CD4-positive, alpha-beta memory T cell (primary cell): ENCODE measurements at regions not wholly inside any gene's neighbourhood (a gene's known extent, or its start where the extent isn't known, plus 50 kb on each side); places are given as distances from the start of the nearest gene placed in this dataset.
"Not testable (repeated sequence)": the region's sequence is repeated elsewhere in the genome, so short reads cannot be mapped to it uniquely, and the experiment has no call there.

ENCODE experiments used
- CTCF ChIA-PET: fragments of 350-600 bp; sonication (Branson Sonifier 250); formaldehyde crosslinking; loops from one replicate; lab custom pipeline; 2021; ENCODE audit warnings: inconsistent platforms; ENCODE audit not compliant: partially characterized antibody; lab: Charles Lee
- POLR2A ChIA-PET: fragments of 350-600 bp; sonication (Branson Sonifier 250); formaldehyde crosslinking; loops from one replicate; lab custom pipeline; 2021; ENCODE audit not compliant: partially characterized antibody; lab: Charles Lee
- DNase-seq, 5 donors: peaks; one replicate each; pipeline versions ENCODE4 v3.0.0 to v3.0.0-alpha.2; 2020 to 2022; ENCODE audit warnings: mixed read lengths in 1 of 5
- H3K27ac ChIP-seq: one replicate; pipeline ENCODE4 v1.7.0; 2013; ENCODE audit warnings: low read depth, low read length
- H3K27me3 ChIP-seq: 2 replicates; pipeline ENCODE4 v1.7.0; 2013; ENCODE audit warnings: mild to moderate bottlenecking, low read length, moderate library complexity; ENCODE audit not compliant: insufficient read depth
- H3K36me3 ChIP-seq: 2 replicates; pipeline ENCODE4 v1.7.0; 2013; ENCODE audit warnings: mild to moderate bottlenecking, low read length, moderate library complexity; ENCODE audit not compliant: insufficient read depth
- H3K4me1 ChIP-seq: 2 replicates; pipeline ENCODE4 v1.7.0; 2013; ENCODE audit warnings: mild to moderate bottlenecking, low read length, moderate library complexity; ENCODE audit not compliant: insufficient read depth
- H3K4me3 ChIP-seq, 2 donors: one replicate each; pipeline ENCODE4 v1.7.0; 2013; ENCODE audit warnings: low read length in 2 of 2, mild to moderate bottlenecking in 1 of 2
- H3K9me3 ChIP-seq, 2 donors: one replicate each; pipeline ENCODE4 v1.7.0; 2013; ENCODE audit warnings: low read length in 2 of 2, control low read depth in 1 of 2; ENCODE audit not compliant: control insufficient read depth in 1 of 2
- H3K27ac Mint-ChIP-seq, 7 donors: one replicate each; pipeline ENCODE4 v1.8.0; 2020 to 2021; ENCODE audit warnings: mixed read lengths in 7 of 7, mild to moderate bottlenecking in 6 of 7, inconsistent platforms in 3 of 7, moderate library complexity in 3 of 7
- H3K27me3 Mint-ChIP-seq, 2 donors: one replicate each; pipeline ENCODE4 v1.8.0; 2020 to 2021; ENCODE audit warnings: mixed read lengths in 2 of 2
- H3K36me3 Mint-ChIP-seq, 2 donors: one replicate each; pipeline ENCODE4 v1.8.0; 2020 to 2021; ENCODE audit warnings: mixed read lengths in 2 of 2, inconsistent platforms in 1 of 2, mild to moderate bottlenecking in 1 of 2
- H3K4me1 Mint-ChIP-seq, 4 donors: one replicate each; pipeline ENCODE4 v1.8.0; 2020 to 2021; ENCODE audit warnings: mixed read lengths in 4 of 4, mild to moderate bottlenecking in 1 of 4
- H3K4me3 Mint-ChIP-seq, 8 donors: one replicate each; pipeline ENCODE4 v1.8.0; 2020 to 2021; ENCODE audit warnings: mixed read lengths in 8 of 8, mild to moderate bottlenecking in 7 of 8, moderate library complexity in 6 of 8, inconsistent platforms in 3 of 8
- H3K9me3 Mint-ChIP-seq, 8 donors: one replicate each; pipeline ENCODE4 v1.8.0; 2020 to 2021; ENCODE audit warnings: mixed read lengths in 8 of 8, mild to moderate bottlenecking in 5 of 8, inconsistent platforms in 3 of 8, moderate library complexity in 1 of 8
- intact Hi-C: fragments of 100-400 bp; cut with micrococcal nuclease; formaldehyde crosslinking; loops from one replicate; pipeline ENCODE4 v1.15.1; 2023

DNA sequence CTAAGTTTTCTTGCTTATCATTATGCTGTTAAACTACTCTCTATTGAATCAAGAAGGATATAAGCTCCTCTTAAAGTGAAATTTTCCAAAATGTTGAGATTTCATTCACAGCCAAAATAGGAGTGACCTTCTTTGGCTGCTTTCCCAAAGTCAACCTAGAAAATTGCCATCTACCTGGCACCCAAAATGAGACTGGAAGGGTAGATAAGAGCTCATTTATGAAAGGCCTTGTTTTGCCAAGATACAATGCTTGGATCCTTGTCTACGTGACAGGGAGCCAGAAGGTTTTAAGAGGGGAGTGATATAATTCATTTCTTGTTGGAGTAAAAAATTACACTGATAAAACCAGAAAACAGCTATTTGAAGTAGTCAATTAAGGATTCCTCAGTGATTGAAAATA is 287.1 kb downstream of the IZUMO3 start:
- CTCF ChIA-PET: no interaction called here
- H3K36me3 Mint-ChIP-seq: no peaks in the 10 kb centered on the region

DNA sequence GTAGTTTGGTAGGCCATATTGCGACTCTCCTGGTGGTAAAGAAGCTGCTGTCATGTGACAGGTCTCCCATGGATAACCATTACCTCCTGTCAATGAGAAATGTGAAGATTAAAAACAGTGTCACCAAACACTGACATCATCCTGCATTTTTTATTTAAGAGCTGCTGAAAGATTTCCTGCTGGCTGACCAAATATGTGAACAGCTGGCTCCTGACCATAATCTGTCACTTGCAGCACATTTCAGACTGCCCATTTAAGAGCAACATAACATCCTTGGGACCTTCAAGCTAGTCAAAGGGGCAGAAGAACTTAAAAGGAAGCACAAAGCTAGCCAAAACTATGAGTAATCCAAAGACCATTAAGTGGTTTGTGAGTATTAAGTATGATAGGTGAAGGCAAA is 288.0 kb downstream of the IZUMO3 start:
- POLR2A ChIA-PET: no interaction called here
- DNase-seq: no peak
- Histone ChIP-seq H3K4me1 (no peaks in the 10 kb centered on the region), H3K36me3 (no peaks in the 10 kb centered on the region), H3K27me3 (no peaks in the 10 kb centered on the region), H3K27ac (no peak overlapping the region), H3K9me3 (no peaks in the 10 kb centered on the region), H3K4me3 (no peak overlapping the region)
- Mint-ChIP-seq H3K4me1 (no peaks in the 10 kb centered on the region), H3K4me3 (no peak overlapping the region), H3K27ac (no peak overlapping the region), H3K27me3 (no peaks in the 10 kb centered on the region), H3K9me3 (peaks cover 0 to 23% (median 14%) of the 10 kb centered on the region in 8 donors), H3K36me3 (no peaks in the 10 kb centered on the region)
- CTCF ChIA-PET: no interaction called here
- intact Hi-C loops: no loop called here

More for the DNA sequence above, 287.1 kb downstream of the IZUMO3 start:
- no peaks in the 10 kb centered on the region for H3K27me3 ChIP-seq
- no peak overlapping the region for H3K27ac ChIP-seq
- intact Hi-C loops: no loop called here
- POLR2A ChIA-PET: no interaction called here
- Mint-ChIP-seq H3K4me1 (no peaks in the 10 kb centered on the region), H3K4me3 (no peak overlapping the region), H3K9me3 (peaks cover 0 to 18% (median 11%) of the 10 kb centered on the region in 8 donors), H3K27ac (no peak overlapping the region), H3K27me3 (no peaks in the 10 kb centered on the region)
- H3K4me1 ChIP-seq: no peaks in the 10 kb centered on the region
- no peak overlapping the region for H3K4me3 ChIP-seq
- no peaks in the 10 kb centered on the region for H3K9me3 ChIP-seq
- H3K36me3 ChIP-seq: no peaks in the 10 kb centered on the region
- no peak for DNase-seq

GRCh38 chr9:24245988-24246387 is 299.7 kb downstream of the IZUMO3 start:
- DNase-seq: no peak
- ChIA-PET CTCF (no interaction called here), POLR2A (no interaction called here)
- Mint-ChIP-seq H3K4me3 (no peak overlapping the region), H3K4me1 (no peaks in the 10 kb centered on the region), H3K36me3 (no peaks in the 10 kb centered on the region), H3K27me3 (no peaks in the 10 kb centered on the region), H3K9me3 (peaks cover 2 to 38% (median 20%) of the 10 kb centered on the region in 8 donors), H3K27ac (no peak overlapping the region)
- no peaks in the 10 kb centered on the region for H3K27me3 ChIP-seq
- intact Hi-C loops: no loop called here
- no peak overlapping the region for H3K27ac ChIP-seq
- H3K4me1 ChIP-seq: no peaks in the 10 kb centered on the region
- H3K9me3 ChIP-seq: no peaks in the 10 kb centered on the region
- no peak overlapping the region for H3K4me3 ChIP-seq
- H3K36me3 ChIP-seq: no peaks in the 10 kb centered on the region

DNA sequence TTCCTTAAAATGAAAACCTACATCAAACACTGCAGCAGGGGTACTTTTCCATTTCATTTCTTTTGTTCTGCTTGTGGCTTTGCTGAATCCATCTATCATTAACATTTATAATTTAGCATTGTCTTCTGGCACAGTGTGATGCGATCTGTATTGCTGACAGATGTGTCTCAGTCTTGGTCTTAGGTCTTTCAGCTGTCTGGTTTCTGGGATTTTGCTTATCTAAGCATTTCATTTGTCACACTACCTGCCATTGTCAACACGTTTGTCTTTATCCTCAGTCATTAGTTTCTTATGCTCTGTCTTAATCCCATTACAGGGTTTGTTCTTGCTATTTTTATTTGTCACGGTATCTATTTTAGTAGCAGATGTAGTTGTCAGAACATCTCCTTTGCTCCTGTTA is 303.1 kb downstream of the IZUMO3 start:
- H3K9me3 ChIP-seq: no peaks in the 10 kb centered on the region
- Mint-ChIP-seq H3K27ac (no peak overlapping the region), H3K4me3 (no peak overlapping the region), H3K4me1 (no peaks in the 10 kb centered on the region), H3K9me3 (peaks cover 0 to 44% (median 17%) of the 10 kb centered on the region in 8 donors), H3K27me3 (no peaks in the 10 kb centered on the region), H3K36me3 (no peaks in the 10 kb centered on the region)
- H3K4me1 ChIP-seq: no peaks in the 10 kb centered on the region
- no peak overlapping the region for H3K4me3 ChIP-seq
- CTCF ChIA-PET: no interaction called here
- intact Hi-C loops: no loop called here
- POLR2A ChIA-PET: no interaction called here
- H3K27me3 ChIP-seq: no peaks in the 10 kb centered on the region
- DNase-seq: no peak
- no peaks in the 10 kb centered on the region for H3K36me3 ChIP-seq
- no peak overlapping the region for H3K27ac ChIP-seq

DNA sequence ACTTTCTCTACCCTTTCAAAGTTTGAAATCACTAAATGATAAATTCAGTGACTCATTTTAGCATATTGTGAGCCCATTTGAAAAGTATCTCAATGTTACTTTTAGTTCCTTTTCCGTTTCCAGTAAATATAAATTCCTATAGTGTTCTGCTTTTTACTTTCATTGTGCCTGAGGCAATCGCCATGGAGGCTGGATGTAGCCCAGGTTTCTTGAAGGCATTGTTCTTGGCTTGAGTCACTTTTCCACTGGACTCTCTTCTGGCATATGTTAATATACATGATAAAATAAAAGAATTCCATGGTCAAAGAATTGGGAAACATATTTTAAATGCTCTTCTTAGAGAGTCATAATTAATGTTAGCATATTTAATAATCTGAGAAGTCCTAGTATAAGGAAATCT is 327.0 kb downstream of the IZUMO3 start:
- Mint-ChIP-seq H3K27me3 (no peaks in the 10 kb centered on the region), H3K4me3 (no peak overlapping the region), H3K36me3 (no peaks in the 10 kb centered on the region), H3K4me1 (no peaks in the 10 kb centered on the region), H3K27ac (no peak overlapping the region), H3K9me3 (peaks cover 0 to 17% (median 5%) of the 10 kb centered on the region in 8 donors)
- intact Hi-C loops: no loop called here
- CTCF ChIA-PET: no interaction called here
- H3K27me3 ChIP-seq: no peaks in the 10 kb centered on the region
- H3K4me1 ChIP-seq: no peaks in the 10 kb centered on the region
- H3K27ac ChIP-seq: no peak overlapping the region
- H3K4me3 ChIP-seq: no peak overlapping the region
- no peaks in the 10 kb centered on the region for H3K9me3 ChIP-seq
- DNase-seq: no peak
- POLR2A ChIA-PET: no interaction called here
- no peaks in the 10 kb centered on the region for H3K36me3 ChIP-seq

- H3K36me3 Mint-ChIP-seq: no peaks in the 10 kb centered on the region
- Histone ChIP-seq H3K9me3 (no peaks in the 10 kb centered on the region), H3K36me3 (no peaks in the 10 kb centered on the region), H3K4me3 (no peak overlapping the region), H3K27me3 (no peaks in the 10 kb centered on the region), H3K27ac (no peak overlapping the region), H3K4me1 (no peaks in the 10 kb centered on the region)
- CTCF ChIA-PET: no interaction called here
- H3K4me1 Mint-ChIP-seq: no peaks in the 10 kb centered on the region
- peaks cover 2 to 23% (median 11%) of the 10 kb centered on the region in 8 donors for H3K9me3 Mint-ChIP-seq
- intact Hi-C loops: no loop called here
- POLR2A ChIA-PET: no interaction called here
- H3K27ac Mint-ChIP-seq: no peak overlapping the region
- H3K27me3 Mint-ChIP-seq: no peaks in the 10 kb centered on the region
- H3K4me3 Mint-ChIP-seq: no peak overlapping the region
- DNase-seq: no peak
Measured at GRCh38 chr9:24210641-24211040, 335.1 kb downstream of the IZUMO3 start.

DNA sequence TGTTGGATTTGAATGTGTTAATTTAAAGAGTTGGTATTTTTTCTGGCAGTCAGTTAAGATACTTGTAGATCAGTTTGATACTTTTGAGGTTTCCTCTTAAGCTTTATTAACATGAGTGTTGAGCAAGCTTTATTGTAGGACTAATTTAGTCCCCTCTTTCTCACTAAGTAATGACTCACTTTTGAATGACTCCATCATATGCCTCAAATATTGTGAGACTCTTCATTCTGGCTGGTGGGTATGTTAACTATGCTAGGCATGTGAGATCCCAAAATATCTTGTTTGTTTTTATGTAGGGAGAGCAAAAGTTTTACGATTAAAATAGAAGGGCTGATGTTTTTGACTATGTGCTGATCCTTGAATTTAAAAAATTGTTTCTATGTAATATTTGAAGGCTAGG is 355.7 kb downstream of the IZUMO3 start:
- POLR2A ChIA-PET: no interaction called here
- intact Hi-C loops: no loop called here

GRCh38 chr9:24180572-24180971 is 354.5 kb upstream of the ELAVL2 start:
- H3K4me3 ChIP-seq, H3K9me3 ChIP-seq, H3K4me1 ChIP-seq, H3K36me3 Mint-ChIP-seq, H3K27ac ChIP-seq, H3K36me3 ChIP-seq, H3K27ac Mint-ChIP-seq, H3K4me1 Mint-ChIP-seq, H3K27me3 ChIP-seq, CTCF ChIA-PET, POLR2A ChIA-PET, intact Hi-C loops, DNase-seq, H3K4me3 Mint-ChIP-seq, H3K27me3 Mint-ChIP-seq: not testable (repeated sequence)
- peaks cover 5 to 47% (median 31%) of the 10 kb centered on the region in 8 donors for H3K9me3 Mint-ChIP-seq

More for the DNA sequence above, 355.7 kb downstream of the IZUMO3 start:
- Mint-ChIP-seq H3K4me1 (no peaks in the 10 kb centered on the region), H3K36me3 (no peaks in the 10 kb centered on the region), H3K9me3 (peaks cover 0 to 37% (median 26%) of the 10 kb centered on the region in 8 donors), H3K27ac (no peak overlapping the region), H3K4me3 (no peak overlapping the region), H3K27me3 (no peaks in the 10 kb centered on the region)
- DNase-seq: no peak
- H3K4me3 ChIP-seq: no peak overlapping the region
- no peaks in the 10 kb centered on the region for H3K4me1 ChIP-seq
- H3K27me3 ChIP-seq: no peaks in the 10 kb centered on the region
- CTCF ChIA-PET: no interaction called here
- no peak overlapping the region for H3K27ac ChIP-seq
- H3K9me3 ChIP-seq: no peaks in the 10 kb centered on the region
- no peaks in the 10 kb centered on the region for H3K36me3 ChIP-seq
